ENCODE measurements at regions not wholly inside any gene's neighbourhood (a gene's known extent, or its start where the extent isn't known, plus 50 kb on each side); places are given as distances from the start of the nearest gene placed in this dataset.

- no peak for DNase-seq (ENCODE audit: low read depth, low spot score)
- no peak overlapping the region for H3K4me3 ChIP-seq (ENCODE audit: low read length)
Observed at GRCh38 chr6:14639983-14640599, 522.5 kb downstream of the CD83 start.

GRCh38 chr6:14640631-14641030, 523.1 kb downstream of the CD83 start:
- no peak overlapping the region for H3K4me3 ChIP-seq (ENCODE audit: low read length)
- DNase-seq (ENCODE audit: low read depth, low spot score), result no peak

- DNase-seq (ENCODE audit: low read depth, low spot score), result no peak
- no peak overlapping the region for H3K4me3 ChIP-seq (ENCODE audit: low read length)
Observed at GRCh38 chr6:14641423-14642135, 524.0 kb downstream of the CD83 start.

DNA sequence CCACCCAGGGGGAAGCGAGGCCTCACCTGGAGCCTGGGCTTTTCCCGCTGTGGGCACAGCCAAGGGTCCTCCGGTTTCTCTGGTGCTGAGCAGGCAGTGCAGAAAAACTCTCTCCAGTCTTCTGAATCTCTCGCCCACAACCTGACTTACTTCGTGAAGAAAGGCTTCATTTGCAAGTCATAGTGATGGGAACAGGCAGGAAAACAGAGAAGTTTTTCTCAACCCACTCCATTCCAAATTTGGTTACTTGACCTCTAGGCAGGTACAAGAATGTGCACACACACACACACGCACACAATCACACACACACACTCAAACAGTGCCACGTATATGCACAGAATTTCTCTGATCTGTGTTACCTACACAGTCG, 524.5 kb downstream of the CD83 start:
- no peak overlapping the region for H3K4me3 ChIP-seq (ENCODE audit: low read length)
- no peak for DNase-seq (ENCODE audit: low read depth, low spot score)

DNA sequence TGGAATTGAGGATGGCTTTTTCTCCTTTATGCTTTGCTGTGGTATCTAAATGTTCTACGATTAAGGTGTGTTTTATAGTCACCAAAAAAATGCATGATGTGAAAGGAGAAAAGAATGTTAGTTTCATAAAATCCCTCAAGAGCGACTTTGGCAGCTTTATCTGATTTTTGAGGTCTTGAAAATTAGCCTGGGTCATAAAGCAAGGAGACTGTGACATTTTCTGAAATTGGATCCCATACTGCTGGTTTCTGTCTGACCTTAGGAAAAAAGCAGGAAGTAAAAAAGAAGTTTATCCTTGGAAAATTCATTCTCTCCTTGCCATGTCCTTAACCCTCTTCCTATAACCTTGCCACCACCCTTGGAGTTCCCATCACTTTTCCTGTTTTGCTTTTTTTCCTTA, 525.3 kb downstream of the CD83 start:
- DNase-seq (ENCODE audit: low read depth, low spot score), result no peak
- H3K4me3 ChIP-seq (ENCODE audit: low read length), result no peak overlapping the region

DNA sequence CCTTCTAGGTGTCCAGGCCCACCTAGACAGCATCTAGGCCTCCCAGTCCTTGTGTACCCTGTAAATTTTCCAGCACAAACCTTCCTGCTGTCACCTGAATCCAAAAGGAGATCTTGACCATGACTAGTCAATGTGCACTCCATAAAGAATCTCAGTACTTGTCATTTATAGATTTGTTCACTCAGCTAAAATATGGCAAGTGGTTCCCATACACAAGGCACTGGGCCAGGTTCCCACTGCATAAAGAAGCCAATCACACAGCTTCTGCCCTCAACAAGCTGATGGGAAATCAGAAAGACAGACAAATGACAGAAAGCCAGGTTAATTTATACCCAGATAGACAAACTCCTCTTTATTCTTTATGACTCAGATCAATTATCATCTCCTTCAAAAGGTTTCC, 526.8 kb downstream of the CD83 start:
- DNase-seq (ENCODE audit: low read depth, low spot score), result no peak
- H3K4me3 ChIP-seq (ENCODE audit: low read length), result no peak overlapping the region

- DNase-seq (ENCODE audit: low read depth, low spot score), result no peak
- no peak overlapping the region for H3K4me3 ChIP-seq (ENCODE audit: low read length)
Observed at GRCh38 chr6:14645221-14645620, 527.6 kb downstream of the CD83 start.

- no peak overlapping the region for H3K4me3 ChIP-seq (ENCODE audit: low read length)
- DNase-seq (ENCODE audit: low read depth, low spot score), result no peak
Observed at GRCh38 chr6:14645841-14646240, 528.3 kb downstream of the CD83 start.

- no peak overlapping the region for H3K4me3 ChIP-seq (ENCODE audit: low read length)
- no peak for DNase-seq (ENCODE audit: low read depth, low spot score)
Observed at GRCh38 chr6:14646371-14646770, 528.8 kb downstream of the CD83 start.

- no peak overlapping the region for H3K4me3 ChIP-seq (ENCODE audit: low read length)
- DNase-seq (ENCODE audit: low read depth, low spot score), result no peak
Observed at GRCh38 chr6:14647357-14647756, 529.8 kb downstream of the CD83 start.

GRCh38 chr6:14652536-14652935, 535.0 kb downstream of the CD83 start:
- DNase-seq (ENCODE audit: low read depth, low spot score), result no peak
- H3K4me3 ChIP-seq (ENCODE audit: low read length), result no peak overlapping the region

GRCh38 chr6:14655201-14656061, 537.9 kb downstream of the CD83 start:
- DNase-seq (ENCODE audit: low read depth, low spot score), result no peak
- no peak overlapping the region for H3K4me3 ChIP-seq (ENCODE audit: low read length)

GRCh38 chr6:14656078-14656521, 538.5 kb downstream of the CD83 start:
- DNase-seq (ENCODE audit: low read depth, low spot score), result no peak
- no peak overlapping the region for H3K4me3 ChIP-seq (ENCODE audit: low read length)

DNA sequence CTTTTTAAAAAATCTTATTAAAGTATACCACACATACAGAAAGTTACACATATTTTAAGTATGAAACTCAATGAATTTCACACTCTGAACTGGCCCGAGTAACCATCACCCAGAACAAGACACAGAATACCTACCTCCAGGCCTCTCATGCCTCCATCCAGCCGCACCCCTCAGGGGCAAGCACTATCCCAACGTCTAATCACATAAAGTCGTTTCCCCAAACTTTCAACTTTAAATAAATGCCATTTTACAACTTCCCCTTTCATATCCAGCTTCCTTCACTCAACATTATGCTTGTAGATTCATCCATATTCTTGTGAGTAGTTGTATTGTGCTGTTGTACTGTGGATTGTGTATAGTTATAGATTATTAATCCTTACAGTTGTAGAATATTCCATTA, 539.1 kb downstream of the CD83 start:
- DNase-seq (ENCODE audit: low read depth, low spot score), result no peak

GRCh38 chr6:14658030-14658429, 540.5 kb downstream of the CD83 start:
- no peak overlapping the region for H3K4me3 ChIP-seq (ENCODE audit: low read length)
- no peak for DNase-seq (ENCODE audit: low read depth, low spot score)

More for the DNA sequence above, 539.1 kb downstream of the CD83 start:
- no peak overlapping the region for H3K4me3 ChIP-seq (ENCODE audit: low read length)

DNA sequence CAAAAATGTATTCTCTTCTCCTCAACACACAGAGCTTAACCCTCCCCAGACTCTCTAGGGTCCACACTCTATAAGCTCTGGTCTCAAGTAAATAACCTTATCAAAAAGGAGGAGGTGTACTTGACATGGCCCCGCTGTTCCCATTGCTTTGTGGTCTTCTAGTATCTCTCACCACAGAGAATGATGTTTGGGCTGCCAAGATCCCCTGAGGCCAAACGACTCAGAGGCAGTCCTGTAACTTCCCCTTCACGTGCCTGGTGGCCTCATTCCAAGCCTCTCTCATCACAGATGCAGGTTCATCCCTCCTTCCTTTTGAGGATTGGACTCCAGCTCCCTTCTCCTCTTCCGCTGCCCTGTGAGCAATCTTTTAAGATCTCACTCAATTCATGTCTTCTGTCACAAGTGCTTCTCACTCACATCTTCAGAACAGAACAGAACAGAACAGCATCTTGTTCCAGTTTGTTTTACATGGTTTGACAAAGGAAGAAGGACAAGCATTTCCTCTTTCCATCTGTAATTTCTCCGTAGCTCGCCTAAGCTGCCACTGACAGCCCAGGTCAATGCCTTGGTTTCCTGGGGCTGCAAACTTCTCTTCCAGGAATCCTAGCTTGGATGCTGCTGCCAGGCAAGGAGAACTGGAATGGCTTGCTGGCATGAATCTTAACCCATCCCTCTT, 541.5 kb downstream of the CD83 start:
- no peak overlapping the region for H3K4me3 ChIP-seq (ENCODE audit: low read length)
- DNase-seq (ENCODE audit: low read depth, low spot score), result no peak

- no peak for DNase-seq (ENCODE audit: low read depth, low spot score)
- H3K4me3 ChIP-seq (ENCODE audit: low read length), result no peak overlapping the region
Observed at GRCh38 chr6:14659841-14660240, 542.3 kb downstream of the CD83 start.

DNA sequence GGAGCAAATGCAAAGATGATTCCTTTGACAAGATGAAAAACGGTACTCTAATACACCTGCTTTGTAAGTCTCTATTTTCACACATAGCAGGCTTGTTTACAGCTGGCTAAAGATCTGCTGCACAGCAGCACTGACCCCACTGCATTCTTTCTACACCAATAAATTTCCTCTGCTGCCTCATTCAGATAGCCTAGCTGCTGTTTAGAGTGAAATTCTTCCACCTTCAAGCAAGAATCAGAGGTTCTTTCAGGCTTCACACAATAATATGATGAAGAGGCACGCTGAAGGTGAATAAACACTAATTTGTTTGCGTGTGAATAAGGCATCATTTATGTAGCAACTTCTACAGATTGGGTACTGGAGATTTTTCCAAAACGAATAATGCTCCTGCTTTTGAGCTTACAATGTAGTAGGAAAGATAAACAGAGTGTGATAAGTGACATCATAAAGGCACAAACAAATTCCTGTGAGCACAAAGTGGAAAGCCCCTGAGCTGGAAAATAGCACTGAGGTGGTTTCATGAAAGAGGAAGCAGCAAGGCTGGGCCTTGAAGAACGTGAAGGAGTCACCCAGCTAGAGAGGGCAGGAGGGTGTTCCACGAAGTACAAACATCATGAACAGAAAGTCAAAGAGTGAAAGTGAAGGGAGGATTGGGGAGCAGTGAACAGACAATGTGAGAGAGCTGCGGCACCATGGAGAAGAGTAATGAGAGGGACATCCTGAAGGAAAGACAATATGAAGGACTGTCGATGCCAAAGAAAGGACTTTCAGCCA, 543.4 kb downstream of the CD83 start:
- DNase-seq (ENCODE audit: low read depth, low spot score), result no peak
- H3K4me3 ChIP-seq (ENCODE audit: low read length), result no peak overlapping the region

DNA sequence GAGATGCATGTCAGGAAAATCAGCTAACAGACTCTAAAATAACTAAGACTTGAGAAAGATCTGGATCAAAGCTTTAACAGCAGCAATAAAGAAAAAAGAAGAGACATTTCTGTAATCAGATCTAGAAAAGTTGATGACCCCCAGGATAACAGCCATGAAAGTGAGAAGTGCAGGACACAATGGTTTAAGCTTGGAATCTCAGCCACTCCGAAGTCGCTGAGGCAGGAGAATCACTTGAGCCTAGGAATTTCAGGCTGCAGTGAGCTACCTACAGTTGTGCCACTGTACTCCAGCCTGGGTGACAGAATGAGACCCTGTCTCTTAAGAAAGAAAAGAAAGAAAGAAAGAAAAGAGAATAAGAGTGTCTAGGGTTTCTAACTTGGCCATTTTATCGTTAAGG, 544.1 kb downstream of the CD83 start:
- no peak for DNase-seq (ENCODE audit: low read depth, low spot score)
- H3K4me3 ChIP-seq (ENCODE audit: low read length), result no peak overlapping the region
